SK-N-SH (cell line): ENCODE measurements at regions not wholly inside any gene's neighbourhood (a gene's known extent, or its start where the extent isn't known, plus 50 kb on each side); places are given as distances from the start of the nearest gene placed in this dataset.

Experiments
- CTCF ChIA-PET: fragments of 300-600, 350-600 bp; formaldehyde crosslinking; extraction: SDS; loops from one replicate; lab custom pipeline; 2021; lab: Yijun Ruan, JAX
- POLR2A ChIA-PET: fragments of 350-600 bp; sonication (Branson Sonifier 250); formaldehyde crosslinking; extraction: SDS; loops from one replicate; lab custom pipeline; 2020; ENCODE audit warnings: antibody characterized with exemption, inconsistent platforms; lab: Yijun Ruan, JAX
- DNase-seq: peaks from one replicate; pipeline ENCODE4 v3.0.0; 2012
- H2AFZ ChIP-seq: fragments of 200-600 bp; sonication (generic); 2 replicates; pipeline ENCODE4 v1.8.1; 2016; ENCODE audit warnings: antibody characterized with exemption, mild to moderate bottlenecking, low read depth
- H3F3A ChIP-seq: fragments of 200-600 bp; sonication (generic); replicated peaks from 2 replicates; pipeline ENCODE3; 2016; ENCODE audit warnings: antibody characterized with exemption, mild to moderate bottlenecking; ENCODE audit not compliant: insufficient read depth
- H3K27ac ChIP-seq, 2 experiments: fragments of 200-500 bp in 1 of 2; fragments of 200-600 bp in 1 of 2; sonication (Bioruptor generic) in 1 of 2; sonication (generic), shearing (Covaris generic) in 1 of 2; 2 replicates each; pipeline versions ENCODE4 v1.5.1 to v1.6.1; 2014 to 2016; ENCODE audit warnings: low read depth in 2 of 2, inconsistent platforms in 1 of 2, low read length in 1 of 2, mild to moderate bottlenecking in 1 of 2, mixed read lengths in 1 of 2
- H3K27me3 ChIP-seq: fragments of 200-600 bp; sonication (generic), shearing (Covaris generic); 2 replicates; pipeline ENCODE4 v1.6.1; 2016; ENCODE audit warnings: mixed run types; ENCODE audit not compliant: insufficient read depth
- H3K36me3 ChIP-seq, 2 experiments: fragments of 200-500 bp in 1 of 2; fragments of 200-600 bp in 1 of 2; sonication (Bioruptor generic) in 1 of 2; sonication (generic) in 1 of 2; replicated peaks in 1 of 2; 2 replicates each; pipeline versions ENCODE3 to v1.5.1; 2014 to 2016; ENCODE audit warnings: low read length in 1 of 2, mild to moderate bottlenecking in 1 of 2; ENCODE audit not compliant: insufficient read depth in 2 of 2, control insufficient read depth in 1 of 2
- H3K4me1 ChIP-seq, 2 experiments: fragments of 200-500 bp in 1 of 2; fragments of 200-600 bp in 1 of 2; sonication (Bioruptor generic) in 1 of 2; sonication (generic), shearing (Covaris generic) in 1 of 2; 2 replicates each; pipeline versions ENCODE4 v1.5.1 to v1.6.1; 2014 to 2016; ENCODE audit warnings: low read depth in 1 of 2, low read length in 1 of 2, mixed run types in 1 of 2; ENCODE audit not compliant: insufficient read depth in 2 of 2, control insufficient read depth in 1 of 2
- H3K4me2 ChIP-seq: fragments of 200-600 bp; sonication (generic), shearing (Covaris generic); 2 replicates; pipeline ENCODE4 v1.6.1; 2017; ENCODE audit warnings: mixed run types
- H3K4me3 ChIP-seq, 2 experiments: fragments of 200-500 bp in 1 of 2; fragments of 200-600 bp in 1 of 2; sonication (Bioruptor generic) in 1 of 2; sonication (generic), shearing (Covaris generic) in 1 of 2; 2 replicates each; pipeline versions ENCODE4 v1.5.1 to v1.8.1; 2014 to 2016; ENCODE audit warnings: low read depth in 2 of 2, inconsistent platforms in 1 of 2, low read length in 1 of 2, mild to moderate bottlenecking in 1 of 2, mixed read lengths in 1 of 2, moderate library complexity in 1 of 2
- H3K79me2 ChIP-seq: fragments of 200-600 bp; sonication (generic); 2 replicates; pipeline ENCODE4 v1.8.1; 2017; ENCODE audit warnings: mild to moderate bottlenecking; ENCODE audit not compliant: insufficient read depth
- H3K9ac ChIP-seq: fragments of 200-600 bp; sonication (generic); 2 replicates; pipeline ENCODE4 v1.6.1; 2017; ENCODE audit warnings: mixed run types
- H3K9me2 ChIP-seq: fragments of 200-600 bp; sonication (generic); 2 replicates; pipeline ENCODE4 v1.6.1; 2017; ENCODE audit warnings: mixed run types
- H3K9me3 ChIP-seq: fragments of 200-600 bp; sonication (generic); 2 replicates; pipeline ENCODE4 v1.6.1; 2017; ENCODE audit warnings: mixed run types, mild to moderate bottlenecking, moderate library complexity
- H4K20me1 ChIP-seq: fragments of 200-600 bp; sonication (generic); 2 replicates; pipeline ENCODE4 v1.6.1; 2017; ENCODE audit warnings: mild to moderate bottlenecking, mixed run types; ENCODE audit not compliant: insufficient read depth
- CHD2 ChIP-seq: fragments of 150-350 bp; IDR thresholded peaks from 2 replicates; pipeline ENCODE4 v1.6.1; 2018; ENCODE audit warnings: low read length; ENCODE audit not compliant: partially characterized antibody
- ELF1 ChIP-seq: IDR thresholded peaks from 2 replicates; pipeline ENCODE4 v1.4.0; 2012
- EZH2phosphoT487 ChIP-seq: fragments of 200-600 bp; sonication (generic); IDR thresholded peaks from 2 replicates; pipeline ENCODE4 v1.6.1; 2017; ENCODE audit warnings: low read depth, mixed run types, mild to moderate bottlenecking, antibody characterized with exemption, moderate library complexity, borderline replicate concordance
- FOSL2 ChIP-seq: IDR thresholded peaks from 2 replicates; pipeline ENCODE4 v1.4.0; 2012; ENCODE audit warnings: low read depth, mild to moderate bottlenecking, moderate library complexity, borderline replicate concordance
- FOXJ3 ChIP-seq: sonication (generic); formaldehyde crosslinking; IDR thresholded peaks from 2 replicates; pipeline ENCODE4 v1.5.1; 2020; ENCODE audit warnings: mild to moderate bottlenecking, missing genetic modification reagents
- FOXM1 ChIP-seq: IDR thresholded peaks from 2 replicates; pipeline ENCODE4 v1.4.0; 2012; ENCODE audit warnings: low read depth, mild to moderate bottlenecking
- GATA2 ChIP-seq: sonication (generic); formaldehyde crosslinking; IDR thresholded peaks from 2 replicates; pipeline ENCODE4 v1.5.0; 2020; ENCODE audit warnings: mild to moderate bottlenecking, missing genetic modification reagents
- JUND ChIP-seq: IDR thresholded peaks from 2 replicates; pipeline ENCODE4 v1.4.0; 2012
- MEF2A ChIP-seq: IDR thresholded peaks from 2 replicates; pipeline ENCODE4 v1.4.0; 2012; ENCODE audit warnings: low read depth, borderline replicate concordance
- NFIC ChIP-seq: IDR thresholded peaks from 2 replicates; pipeline ENCODE4 v1.4.0; 2012; ENCODE audit warnings: borderline replicate concordance
- PBX3 ChIP-seq: IDR thresholded peaks from 2 replicates; pipeline ENCODE4; 2012
- POLR2AphosphoS5 ChIP-seq: IDR thresholded peaks from 2 replicates; pipeline ENCODE4 v1.6.1; 2012; ENCODE audit warnings: low read depth, low read length
- RAD21 ChIP-seq: IDR thresholded peaks from 2 replicates; pipeline ENCODE4 v1.6.1; 2012; ENCODE audit warnings: mild to moderate bottlenecking, low read length
- RFX5 ChIP-seq: IDR thresholded peaks from 2 replicates; pipeline ENCODE4 v1.6.1; 2012; ENCODE audit warnings: mild to moderate bottlenecking, improper control_type of control experiment, low read length
- RXRA ChIP-seq: IDR thresholded peaks from 2 replicates; pipeline ENCODE4 v1.4.0; 2012; ENCODE audit warnings: low read depth, mild to moderate bottlenecking, borderline replicate concordance
- SIN3A ChIP-seq: IDR thresholded peaks from 2 replicates; pipeline ENCODE4 v1.6.1; 2012; ENCODE audit warnings: low read depth, mild to moderate bottlenecking, low read length, moderate library complexity, borderline replicate concordance
- TEAD4 ChIP-seq: IDR thresholded peaks from 2 replicates; pipeline ENCODE4 v1.4.0; 2012; ENCODE audit warnings: mild to moderate bottlenecking, borderline replicate concordance; ENCODE audit not compliant: insufficient read depth
- USF1 ChIP-seq: IDR thresholded peaks from 2 replicates; pipeline ENCODE4 v1.4.0; 2012; ENCODE audit warnings: low read depth, borderline replicate concordance
- YY1 ChIP-seq: IDR thresholded peaks from 2 replicates; pipeline ENCODE4 v1.4.0; 2012; ENCODE audit warnings: low read depth, mild to moderate bottlenecking
- WGBS: methylation state at CpG from one replicate; pipeline ENCODE4 v1.1.6; 2017; ENCODE audit warnings: low lambda C conversion rate; 5-methylcytosine and 5-hydroxymethylcytosine counted together

GRCh38 chr5:163595932-163596607, 90.7 kb downstream of the MAT2B start:
- no peaks in the 10 kb centered on the region for H3F3A ChIP-seq
- H2AFZ ChIP-seq, result no peak overlapping the region
- no peak overlapping the region for H3K27ac ChIP-seq
- H3K36me3 ChIP-seq, result no peaks in the 10 kb centered on the region
- no peaks in the 10 kb centered on the region; the same call in 1 of the 2 replicates for H3K27me3 ChIP-seq
- no peak overlapping the region for H3K4me2 ChIP-seq
- no peaks in the 10 kb centered on the region for H3K9me3 ChIP-seq
- TF ChIP-seq RXRA, result no peak
- TF ChIP-seq FOSL2, result no peak
- TF ChIP-seq MEF2A, result no peak
- TF ChIP-seq USF1, result no peak
- no peak for TF ChIP-seq GATA2 (CRISPR knock-in tag)
- TF ChIP-seq CHD2, result no peak
- no peak for TF ChIP-seq ELF1
- no peak for TF ChIP-seq JUND
- no peak for TF ChIP-seq TEAD4
- TF ChIP-seq PBX3, result no peak
- no peak for TF ChIP-seq NFIC
- no peak for TF ChIP-seq EZH2phosphoT487
- TF ChIP-seq POLR2AphosphoS5, result no peak
- ChIA-PET CTCF (interaction anchor here (0.6 to 1.5 kb wide), 3 partner anchors 14 to 43 kb away, joined by 3 read pairs; no protein-coding TSS in a partner anchor), POLR2A (no interaction called here)
- H4K20me1 ChIP-seq, result no peaks in the 10 kb centered on the region
- no peak overlapping the region for H3K4me3 ChIP-seq
- no peak overlapping the region for H3K9ac ChIP-seq
- peaks cover 0 to 3% of the 10 kb centered on the region in 2 experiments; a peak in 1 of 4 replicates for H3K4me1 ChIP-seq
- no peaks in the 10 kb centered on the region for H3K79me2 ChIP-seq
- H3K9me2 ChIP-seq, result no peaks in the 10 kb centered on the region
- no peak for DNase-seq
- WGBS, result 35% methylated on average over 6 of the region's 6 CpGs

GRCh38 chr5:163596608-163597315, 91.3 kb downstream of the MAT2B start:
- H3K79me2 ChIP-seq, result no peaks in the 10 kb centered on the region
- H3K27me3 ChIP-seq, result no peaks in the 10 kb centered on the region; the same call in 1 of the 2 replicates
- no peaks in the 10 kb centered on the region for H3K9me3 ChIP-seq
- TF ChIP-seq NFIC, result no peak
- no peak for TF ChIP-seq GATA2 (CRISPR knock-in tag)
- TF ChIP-seq JUND, result no peak
- no peak for TF ChIP-seq FOXJ3 (CRISPR knock-in tag)
- no peak for TF ChIP-seq FOXM1
- TF ChIP-seq RFX5, result no peak
- no peak for TF ChIP-seq YY1
- TF ChIP-seq RAD21, result no peak
- no peak for TF ChIP-seq SIN3A
- ChIA-PET POLR2A (no interaction called here), CTCF (interaction anchor here (1.5 kb wide), 1 partner anchor 15 kb away, joined by 3 read pairs; no protein-coding TSS in a partner anchor)
- 24% methylated on average over 5 of the region's 5 CpGs for WGBS
- no peak overlapping the region for H3K9ac ChIP-seq
- no peak overlapping the region for H3K27ac ChIP-seq
- H3K4me3 ChIP-seq, result no peak overlapping the region
- H3K4me1 ChIP-seq, result peaks cover 0 to 3% of the 10 kb centered on the region in 2 experiments; a peak in 1 of 4 replicates
- no peaks in the 10 kb centered on the region for H3K9me2 ChIP-seq
- H3K36me3 ChIP-seq, result no peaks in the 10 kb centered on the region
- no peaks in the 10 kb centered on the region for H3F3A ChIP-seq
- peak; percentile 10 for DNase-seq
- H2AFZ ChIP-seq, result no peak overlapping the region
- H4K20me1 ChIP-seq, result no peaks in the 10 kb centered on the region
- H3K4me2 ChIP-seq, result no peak overlapping the region
